B cell (primary cell): ENCODE measurements at regions not wholly inside any gene's neighbourhood (a gene's known extent, or its start where the extent isn't known, plus 50 kb on each side); places are given as distances from the start of the nearest gene placed in this dataset.

Experiments
- CTCF ChIP-seq: fragments of 200-600 bp; IDR thresholded peaks from one replicate; pipeline ENCODE4 v1.8.0; 2022; ENCODE audit warnings: antibody characterized with exemption, mild to moderate bottlenecking
- EZH2 ChIP-seq: IDR thresholded peaks from 2 replicates; pipeline ENCODE4 v1.6.1; 2012; ENCODE audit warnings: borderline replicate concordance, low read depth, mild to moderate bottlenecking, moderate library complexity, low read length; ENCODE audit not compliant: insufficient read depth, poor library complexity, severe bottlenecking

GRCh38 chr10:118475214-118475613 lies 120.2 kb downstream of the PRLHR start:
- TF ChIP-seq CTCF (no peak), EZH2 (no peak)
